H1 (cell line): ENCODE measurements at regions not wholly inside any gene's neighbourhood (a gene's known extent, or its start where the extent isn't known, plus 50 kb on each side); places are given as distances from the start of the nearest gene placed in this dataset.

Experiments
- CTCF ChIA-PET: fragments of 300-600 bp; sonication (Branson Sonifier 250); formaldehyde crosslinking; loops from one replicate; lab custom pipeline; 2021; ENCODE audit not compliant: partially characterized antibody; lab: Charles Lee
- POLR2A ChIA-PET: fragments of 300-600 bp; sonication (Branson Sonifier 250); formaldehyde crosslinking; loops from one replicate; lab custom pipeline; 2021; ENCODE audit warnings: inconsistent platforms; ENCODE audit not compliant: partially characterized antibody; lab: Charles Lee
- DNase-seq, 2 experiments: peaks; one replicate each; pipeline versions ENCODE4 v3.0.0 to v3.0.0-alpha.2; 2010 to 2022; ENCODE audit warnings: low spot score in 2 of 2, low read depth in 1 of 2, mixed read lengths in 1 of 2
- FAIRE-seq: peaks from 2 replicates; lab custom pipeline; 2011; peaks lifted over from hg19 to GRCh38; lab: Jason Lieb, UNC
- H2AFZ ChIP-seq: 2 replicates; pipeline ENCODE4 v1.8.1; 2012; ENCODE audit warnings: low read length, inconsistent platforms
- H2AK5ac ChIP-seq: 2 replicates; pipeline ENCODE4 v1.6.1; 2013; ENCODE audit warnings: low read depth, low read length
- H2BK120ac ChIP-seq: replicated peaks from 2 replicates; pipeline ENCODE3; 2013; ENCODE audit warnings: low read depth, low read length, inconsistent platforms
- H2BK12ac ChIP-seq: 2 replicates; pipeline ENCODE4 v1.6.1; 2013; ENCODE audit warnings: low read depth, low read length
- H2BK15ac ChIP-seq: 2 replicates; pipeline ENCODE4 v1.6.1; 2013; ENCODE audit warnings: low read length
- H2BK20ac ChIP-seq: 2 replicates; pipeline ENCODE4 v1.6.1; 2013; ENCODE audit warnings: low read length
- H2BK5ac ChIP-seq: 2 replicates; pipeline ENCODE4 v1.6.1; 2013; ENCODE audit warnings: low read depth, low read length
- H3K14ac ChIP-seq: 2 replicates; pipeline ENCODE4 v1.6.1; 2013; ENCODE audit warnings: inconsistent platforms; ENCODE audit not compliant: insufficient read length
- H3K18ac ChIP-seq: 2 replicates; pipeline ENCODE4 v1.6.1; 2013; ENCODE audit warnings: low read length; ENCODE audit errors: extremely low read depth
- H3K23ac ChIP-seq: 2 replicates; pipeline ENCODE4 v1.6.1; 2013; ENCODE audit warnings: inconsistent platforms; ENCODE audit not compliant: insufficient read length
- H3K23me2 ChIP-seq: 2 replicates; pipeline ENCODE4 v1.6.1; 2013; ENCODE audit warnings: low read depth, low read length
- H3K27ac ChIP-seq: 2 replicates; pipeline ENCODE4 v1.6.1; 2011; ENCODE audit warnings: low read depth, low read length, inconsistent platforms
- H3K27me3 ChIP-seq, 4 experiments: replicated peaks in 1 of 4; 1 replicate in 1 of 4; 2 replicates in 3 of 4; pipeline versions ENCODE4 v1.6.1 to v1.8.1; 2011 to 2013; ENCODE audit warnings: low read length in 3 of 4, mild to moderate bottlenecking in 3 of 4, inconsistent platforms in 2 of 4, mixed read lengths in 2 of 4, moderate library complexity in 1 of 4; ENCODE audit not compliant: control insufficient read depth in 3 of 4, insufficient read depth in 3 of 4; ENCODE audit errors: extremely low read depth in 1 of 4
- H3K36me3 ChIP-seq, 4 experiments: 2 replicates each; pipeline versions ENCODE4 v1.6.1 to v1.8.1; 2011 to 2013; ENCODE audit warnings: mild to moderate bottlenecking in 4 of 4, low read length in 3 of 4, moderate library complexity in 2 of 4, control low read depth in 1 of 4, inconsistent platforms in 1 of 4; ENCODE audit not compliant: insufficient read depth in 4 of 4, control insufficient read depth in 2 of 4
- H3K4ac ChIP-seq: replicated peaks from 2 replicates; pipeline ENCODE3; 2013; ENCODE audit warnings: low read length, low read depth, mixed read lengths, inconsistent platforms; ENCODE audit not compliant: insufficient read length
- H3K4me1 ChIP-seq, 4 experiments: replicated peaks in 1 of 4; 1 replicate in 1 of 4; 2 replicates in 3 of 4; pipeline versions ENCODE4 v1.6.1 to v1.8.1; 2011 to 2013; ENCODE audit warnings: low read length in 3 of 4, inconsistent platforms in 2 of 4, mixed read lengths in 1 of 4; ENCODE audit not compliant: insufficient read depth in 4 of 4, control insufficient read depth in 3 of 4
- H3K4me2 ChIP-seq, 2 experiments: 2 replicates each; pipeline versions ENCODE4 v1.6.1 to v1.8.1; 2011 to 2013; ENCODE audit warnings: low read depth in 2 of 2, low read length in 2 of 2, control low read depth in 1 of 2, inconsistent platforms in 1 of 2, mild to moderate bottlenecking in 1 of 2; ENCODE audit not compliant: insufficient read depth in 1 of 2
- H3K4me3 ChIP-seq, 4 experiments: fragments of 200-600, 300-600 bp in 1 of 4; sonication (generic), shearing (Covaris generic), sonication (Bioruptor Twin) in 1 of 4; 2 replicates each; pipeline versions ENCODE4 v1.5.1 to v1.8.1; 2011 to 2016; ENCODE audit warnings: low read length in 4 of 4, low read depth in 3 of 4, control low read depth in 2 of 4, inconsistent platforms in 2 of 4, mild to moderate bottlenecking in 2 of 4, mixed read lengths in 1 of 4, moderate library complexity in 1 of 4; ENCODE audit not compliant: insufficient read depth in 2 of 4; ENCODE audit errors: extremely low read depth in 1 of 4
- H3K56ac ChIP-seq: replicated peaks from 2 replicates; pipeline ENCODE3; 2013; ENCODE audit warnings: low read depth, mild to moderate bottlenecking, mixed read lengths, low read length, inconsistent platforms; ENCODE audit not compliant: insufficient read length
- H3K79me1 ChIP-seq: 2 replicates; pipeline ENCODE4 v1.6.1; 2013; ENCODE audit warnings: low read depth, low read length, control low read depth
- H3K79me2 ChIP-seq, 2 experiments: 2 replicates each; pipeline versions ENCODE4 v1.6.1 to v1.8.1; 2012 to 2013; ENCODE audit warnings: low read length in 2 of 2, mild to moderate bottlenecking in 2 of 2, inconsistent platforms in 1 of 2; ENCODE audit not compliant: insufficient read depth in 2 of 2, control insufficient read depth in 1 of 2
- H3K9ac ChIP-seq, 4 experiments: replicated peaks in 1 of 4; 1 replicate in 1 of 4; 2 replicates in 3 of 4; pipeline versions ENCODE4 v1.6.1 to v1.8.1; 2011 to 2013; ENCODE audit warnings: low read depth in 3 of 4, low read length in 3 of 4, control low read depth in 2 of 4, mild to moderate bottlenecking in 2 of 4, moderate library complexity in 2 of 4, inconsistent platforms in 1 of 4; ENCODE audit errors: extremely low read depth in 1 of 4
- H3K9me3 ChIP-seq, 2 experiments: 2 replicates each; pipeline versions ENCODE4 v1.6.1 to v1.8.1; 2012 to 2013; ENCODE audit warnings: mild to moderate bottlenecking in 2 of 2, moderate library complexity in 2 of 2, control low read depth in 1 of 2, inconsistent platforms in 1 of 2, low read depth in 1 of 2, low read length in 1 of 2, mixed read lengths in 1 of 2; ENCODE audit not compliant: insufficient read depth in 2 of 2
- H4K20me1 ChIP-seq, 2 experiments: replicated peaks in 1 of 2; 2 replicates each; pipeline versions ENCODE3 to v1.8.1; 2011 to 2013; ENCODE audit warnings: inconsistent platforms in 2 of 2, low read length in 2 of 2, mild to moderate bottlenecking in 1 of 2; ENCODE audit not compliant: insufficient read depth in 2 of 2, control insufficient read depth in 1 of 2
- H4K5ac ChIP-seq: 2 replicates; pipeline ENCODE4 v1.6.1; 2013; ENCODE audit warnings: low read length, low read depth, mixed read lengths, inconsistent platforms; ENCODE audit not compliant: insufficient read length
- H4K8ac ChIP-seq: 2 replicates; pipeline ENCODE4 v1.8.0; 2013; ENCODE audit warnings: mild to moderate bottlenecking, moderate library complexity, low read length, inconsistent platforms; ENCODE audit not compliant: insufficient read depth; ENCODE audit errors: extremely low read depth
- H4K91ac ChIP-seq: replicated peaks from 2 replicates; pipeline ENCODE3; 2013; ENCODE audit warnings: low read length, mixed read lengths, inconsistent platforms; ENCODE audit not compliant: insufficient read length
- ASH2L ChIP-seq: fragments of 200-600, 300-600 bp; sonication (generic); IDR thresholded peaks from one replicate; pipeline ENCODE4 v1.7.1; 2017; ENCODE audit warnings: low read length
- WGBS, 2 experiments: shearing (Covaris generic) in 1 of 2; methylation state at CpG; one replicate each; pipeline versions ENCODE4 v1.1.6 to v1.1.7; 2013 to 2015; ENCODE audit warnings: low lambda C conversion rate in 2 of 2, mixed read lengths in 2 of 2, inconsistent platforms in 1 of 2, low coverage in 1 of 2, missing lambda C conversion rate in 1 of 2; ENCODE audit not compliant: insufficient replicate concordance in 2 of 2, insufficient coverage in 1 of 2, insufficient read length in 1 of 2; ENCODE audit errors: extremely low coverage in 1 of 2, missing lambda C conversion rate in 1 of 2; 5-methylcytosine and 5-hydroxymethylcytosine counted together

GRCh38 chrX:7390441-7390840 lies 242.5 kb upstream of the PUDP start:
- Histone ChIP-seq H3K4me3 (no peak overlapping the region), H3K18ac (no peak overlapping the region), H3K36me3 (no peaks in the 10 kb centered on the region), H3K14ac (no peak overlapping the region), H4K91ac (no peak overlapping the region), H3K27me3 (no peaks in the 10 kb centered on the region), H2AFZ (no peak overlapping the region), H3K79me2 (no peaks in the 10 kb centered on the region), H3K23ac (no peak overlapping the region), H4K8ac (no peak overlapping the region), H4K5ac (no peak overlapping the region), H2BK15ac (no peak overlapping the region), H3K9ac (no peak overlapping the region), H2AK5ac (no peak overlapping the region), H2BK5ac (no peak overlapping the region), H3K4me1 (no peaks in the 10 kb centered on the region), H3K9me3 (no peaks in the 10 kb centered on the region), H3K79me1 (no peaks in the 10 kb centered on the region), H3K4ac (no peak overlapping the region), H2BK120ac (no peak overlapping the region), H3K4me2 (no peak overlapping the region), H3K56ac (no peak overlapping the region), H2BK12ac (no peak overlapping the region), H4K20me1 (no peaks in the 10 kb centered on the region), H2BK20ac (no peak overlapping the region), H3K27ac (no peak overlapping the region), H3K23me2 (no peaks in the 10 kb centered on the region)
- DNase-seq: no peak
- ChIA-PET POLR2A (no interaction called here), CTCF (no interaction called here)
- 77% methylated on average over 2 of the region's 2 CpGs; no CpG with 5 or more reads in 1 of the 2 experiments for WGBS, 2 experiments
- FAIRE-seq: no peak
- TF ChIP-seq ASH2L: no peak
